ENCODE measurements at regions not wholly inside any gene's neighbourhood (a gene's known extent, or its start where the extent isn't known, plus 50 kb on each side); places are given as distances from the start of the nearest gene placed in this dataset.

DNA sequence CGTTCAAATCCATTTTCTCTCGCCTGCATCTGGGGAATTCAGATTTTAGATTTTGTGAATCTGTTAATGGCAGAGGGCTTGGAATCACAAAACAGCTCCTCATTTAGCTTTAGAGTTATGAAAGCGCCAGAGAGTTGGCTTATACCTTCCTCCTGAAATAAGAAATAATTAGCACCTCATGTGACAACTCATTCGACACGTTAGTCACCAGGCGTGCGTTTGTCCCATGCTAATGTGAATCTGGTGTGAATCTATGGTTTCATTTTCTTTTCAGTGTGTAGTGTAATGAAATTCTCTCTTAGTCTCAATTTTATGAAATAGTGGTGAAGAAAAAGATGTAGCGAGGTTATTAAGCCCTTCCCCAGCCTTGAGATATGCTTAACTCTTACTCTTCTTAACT is 89.4 kb downstream of the EDEM1 start:
- TF ChIP-seq, protein P1, sequence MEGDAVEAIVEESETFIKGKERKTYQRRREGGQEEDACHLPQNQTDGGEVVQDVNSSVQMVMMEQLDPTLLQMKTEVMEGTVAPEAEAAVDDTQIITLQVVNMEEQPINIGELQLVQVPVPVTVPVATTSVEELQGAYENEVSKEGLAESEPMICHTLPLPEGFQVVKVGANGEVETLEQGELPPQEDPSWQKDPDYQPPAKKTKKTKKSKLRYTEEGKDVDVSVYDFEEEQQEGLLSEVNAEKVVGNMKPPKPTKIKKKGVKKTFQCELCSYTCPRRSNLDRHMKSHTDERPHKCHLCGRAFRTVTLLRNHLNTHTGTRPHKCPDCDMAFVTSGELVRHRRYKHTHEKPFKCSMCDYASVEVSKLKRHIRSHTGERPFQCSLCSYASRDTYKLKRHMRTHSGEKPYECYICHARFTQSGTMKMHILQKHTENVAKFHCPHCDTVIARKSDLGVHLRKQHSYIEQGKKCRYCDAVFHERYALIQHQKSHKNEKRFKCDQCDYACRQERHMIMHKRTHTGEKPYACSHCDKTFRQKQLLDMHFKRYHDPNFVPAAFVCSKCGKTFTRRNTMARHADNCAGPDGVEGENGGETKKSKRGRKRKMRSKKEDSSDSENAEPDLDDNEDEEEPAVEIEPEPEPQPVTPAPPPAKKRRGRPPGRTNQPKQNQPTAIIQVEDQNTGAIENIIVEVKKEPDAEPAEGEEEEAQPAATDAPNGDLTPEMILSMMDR (IDR thresholded peaks at IDR 0.05; ENCODE audit: insufficient read depth, low read depth, low read length), result no peak
- Histone ChIP-seq H3K4me3 (ENCODE audit: low read depth, low read length) (no peak overlapping the region), H3K36me3 (ENCODE audit: control insufficient read depth, insufficient read depth, low read length) (no peaks in the 10 kb centered on the region), H3K27me3 (ENCODE audit: control insufficient read depth, insufficient read depth, low read length) (no peaks in the 10 kb centered on the region)
- no peak for DNase-seq (ENCODE audit: low read depth)
- POLR2A ChIA-PET, result no interaction called here
- CTCF ChIA-PET, result interaction anchor here (2.0 kb wide), 1 partner anchor 9 kb away, joined by 5 read pairs; no protein-coding TSS in a partner anchor

DNA sequence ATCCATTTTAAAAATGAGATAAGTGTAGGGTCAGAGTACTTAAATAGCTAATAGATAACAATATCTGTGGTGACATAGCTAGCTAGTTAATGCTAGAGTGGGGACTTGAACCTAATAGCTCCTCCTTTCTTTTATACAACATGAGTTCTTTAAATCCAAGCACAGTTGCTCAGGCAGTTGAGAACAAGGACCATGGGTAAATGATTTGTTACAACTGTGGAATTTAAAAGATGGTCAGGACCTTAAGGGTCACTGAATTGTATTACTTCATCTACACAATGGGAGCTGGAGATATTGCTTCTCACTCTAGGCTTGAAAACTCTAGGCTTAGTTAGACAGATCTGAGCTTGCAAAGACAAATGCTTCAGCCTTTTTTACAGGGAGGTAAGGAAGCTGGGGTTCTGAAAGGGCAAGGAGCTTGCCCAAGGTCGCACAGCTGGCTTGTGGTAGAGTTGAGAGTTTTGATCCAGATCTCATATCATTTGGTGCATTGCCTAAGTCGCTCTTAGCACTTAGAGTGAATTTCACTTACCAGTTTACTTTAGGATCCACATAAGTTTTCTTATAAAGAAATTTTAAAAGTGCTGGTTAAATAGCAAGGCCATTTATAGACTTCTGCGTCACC is 90.2 kb downstream of the EDEM1 start:
- TF ChIP-seq, protein P1 (IDR thresholded peaks at IDR 0.05; ENCODE audit: insufficient read depth, low read depth, low read length), result no peak
- H3K4me3 ChIP-seq (ENCODE audit: low read depth, low read length), result no peak overlapping the region
- CTCF ChIA-PET, result no interaction called here
- no peaks in the 10 kb centered on the region for H3K27me3 ChIP-seq (ENCODE audit: control insufficient read depth, insufficient read depth, low read length)
- POLR2A ChIA-PET, result no interaction called here
- DNase-seq (ENCODE audit: low read depth), result no peak
- no peaks in the 10 kb centered on the region for H3K36me3 ChIP-seq (ENCODE audit: control insufficient read depth, insufficient read depth, low read length)

DNA sequence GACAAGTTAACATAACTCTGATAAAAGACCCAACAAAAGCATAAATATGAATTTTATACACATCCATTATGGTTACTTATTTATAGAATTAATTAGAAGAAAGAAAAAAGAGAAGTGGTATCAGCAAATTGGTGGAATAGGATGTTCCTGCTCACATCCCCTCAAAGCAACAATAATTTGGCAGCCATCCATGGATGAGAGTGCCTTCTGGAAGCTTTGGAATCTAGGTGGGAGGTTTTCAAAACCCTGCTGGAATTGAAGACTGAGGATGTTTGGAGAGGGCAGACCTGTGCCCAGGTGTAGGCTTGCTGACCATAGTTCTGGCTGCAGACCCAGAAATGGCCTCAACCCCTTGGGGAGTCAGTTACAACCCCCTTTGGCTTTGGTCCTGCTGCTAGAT is 91.2 kb downstream of the EDEM1 start:
- Histone ChIP-seq H3K27me3 (ENCODE audit: control insufficient read depth, insufficient read depth, low read length) (no peaks in the 10 kb centered on the region), H3K36me3 (ENCODE audit: control insufficient read depth, insufficient read depth, low read length) (no peaks in the 10 kb centered on the region), H3K4me3 (ENCODE audit: low read depth, low read length) (no peak overlapping the region)
- ChIA-PET POLR2A (no interaction called here), CTCF (no interaction called here)
- no peak for DNase-seq (ENCODE audit: low read depth)
- TF ChIP-seq, protein P1 (IDR thresholded peaks at IDR 0.05; ENCODE audit: insufficient read depth, low read depth, low read length), result no peak

DNA sequence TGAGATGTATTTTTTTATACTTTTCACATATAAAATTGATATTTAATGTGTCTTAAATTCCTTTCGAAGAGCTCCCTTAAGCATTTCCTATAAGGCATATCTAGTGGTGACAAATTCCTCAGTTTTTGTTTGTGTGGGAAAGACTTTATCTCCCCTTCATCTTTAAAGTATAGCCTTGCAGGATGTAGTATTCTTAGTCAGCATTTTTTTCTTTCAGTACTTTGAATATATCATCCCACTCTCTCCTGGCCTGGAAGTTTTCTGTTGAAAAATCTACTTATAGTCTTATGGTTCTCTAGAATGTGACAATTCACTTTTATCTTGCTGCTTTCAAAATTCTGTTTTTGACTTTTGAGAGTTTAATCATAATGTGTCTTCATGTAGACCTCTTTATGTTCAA is 95.2 kb downstream of the EDEM1 start:
- ChIA-PET POLR2A (no interaction called here), CTCF (no interaction called here)
- DNase-seq (ENCODE audit: low read depth), result no peak
- TF ChIP-seq, protein P1 (IDR thresholded peaks at IDR 0.05; ENCODE audit: insufficient read depth, low read depth, low read length), result no peak
- Histone ChIP-seq H3K4me3 (ENCODE audit: low read depth, low read length) (no peak overlapping the region), H3K36me3 (ENCODE audit: control insufficient read depth, insufficient read depth, low read length) (no peaks in the 10 kb centered on the region), H3K27me3 (ENCODE audit: control insufficient read depth, insufficient read depth, low read length) (no peaks in the 10 kb centered on the region)

GRCh38 chr3:5285439-5285838 is 97.9 kb downstream of the EDEM1 start:
- TF ChIP-seq, protein P1 (IDR thresholded peaks at IDR 0.05; ENCODE audit: insufficient read depth, low read depth, low read length), result no peak
- DNase-seq (ENCODE audit: low read depth), result no peak
- ChIA-PET POLR2A (no interaction called here), CTCF (interaction anchor here (0.8 to 1.2 kb wide), 2 partner anchors 9 to 13 kb away, joined by 5 read pairs; no protein-coding TSS in a partner anchor)
- Histone ChIP-seq H3K27me3 (ENCODE audit: control insufficient read depth, insufficient read depth, low read length) (no peaks in the 10 kb centered on the region), H3K4me3 (ENCODE audit: low read depth, low read length) (no peak overlapping the region), H3K36me3 (ENCODE audit: control insufficient read depth, insufficient read depth, low read length) (no peaks in the 10 kb centered on the region)

Measured in BJ (cell line).